Natural killer cell (primary cell): ENCODE measurements at regions not wholly inside any gene's neighbourhood (a gene's known extent, or its start where the extent isn't known, plus 50 kb on each side); places are given as distances from the start of the nearest gene placed in this dataset.
A peak's percentile ranks its signal among the peaks of the same experiment; 100 is the strongest.

Experiments
- ATAC-seq, 3 donors: fragments of 150-1000 bp in 2 of 3; fragments of 200-7000 bp in 1 of 3; cut with Tn5 transposase; 1 replicate in 1 of 3; 2 replicates in 2 of 3; pipeline ENCODE4 v1.10.0; 2021; ENCODE audit warnings: mild to moderate bottlenecking in 2 of 3, moderate library complexity in 2 of 3
- DNase-seq, 2 donors: peaks; one replicate each; pipeline versions ENCODE4 v3.0.0 to v3.0.0-alpha.2; 2013 to 2021; ENCODE audit warnings: mixed read lengths in 1 of 2
- H3K27ac ChIP-seq: one replicate; pipeline ENCODE4 v1.5.1; 2013; ENCODE audit warnings: mild to moderate bottlenecking, low read length
- H3K27me3 ChIP-seq: one replicate; pipeline ENCODE4 v1.6.1; 2013; ENCODE audit warnings: low read length; ENCODE audit not compliant: control insufficient read depth, insufficient read depth
- H3K36me3 ChIP-seq: one replicate; pipeline ENCODE4 v1.6.1; 2013; ENCODE audit warnings: low read length; ENCODE audit not compliant: control insufficient read depth, insufficient read depth
- H3K4me1 ChIP-seq: one replicate; pipeline ENCODE4 v1.6.1; 2013; ENCODE audit warnings: low read length; ENCODE audit not compliant: control insufficient read depth, insufficient read depth
- H3K4me3 ChIP-seq: one replicate; pipeline ENCODE4 v1.5.1; 2013; ENCODE audit warnings: low read length
- H3K9me3 ChIP-seq: one replicate; pipeline ENCODE4 v1.6.1; 2013; ENCODE audit warnings: low read length; ENCODE audit not compliant: control insufficient read depth, insufficient read depth
- H3K27ac Mint-ChIP-seq, 2 donors: one replicate each; pipeline ENCODE4 v1.8.0; 2022; ENCODE audit warnings: mild to moderate bottlenecking in 2 of 2, mixed read lengths in 2 of 2, moderate library complexity in 1 of 2
- H3K27me3 Mint-ChIP-seq, 2 donors: one replicate each; pipeline ENCODE4 v1.8.0; 2022; ENCODE audit warnings: low read depth in 2 of 2, mixed read lengths in 2 of 2
- H3K36me3 Mint-ChIP-seq: one replicate; pipeline ENCODE4 v1.8.0; 2022; ENCODE audit warnings: mixed read lengths
- H3K4me1 Mint-ChIP-seq, 2 donors: one replicate each; pipeline ENCODE4 v1.8.0; 2022; ENCODE audit warnings: mixed read lengths in 2 of 2
- H3K4me3 Mint-ChIP-seq: one replicate; pipeline ENCODE4 v1.8.0; 2022; ENCODE audit warnings: mild to moderate bottlenecking, moderate library complexity, mixed read lengths
- H3K9me3 Mint-ChIP-seq, 2 donors: one replicate each; pipeline ENCODE4 v1.8.0; 2022; ENCODE audit warnings: mixed read lengths in 2 of 2
- WGBS: methylation state at CpG from one replicate; pipeline ENCODE4 v1.1.7; 2013; ENCODE audit warnings: missing lambda C conversion rate; ENCODE audit not compliant: insufficient coverage; 5-methylcytosine and 5-hydroxymethylcytosine counted together
- intact Hi-C: fragments of 100-400 bp; cut with micrococcal nuclease; formaldehyde crosslinking; loops from one replicate; pipeline ENCODE4 v1.14.2; 2022
- TF ChIP-seq, protein P1 (sequence below): fragments of 200-600 bp; IDR thresholded peaks from one replicate; pipeline ENCODE4 v1.8.0; 2022; ENCODE audit warnings: antibody characterized with exemption

GRCh38 chr15:94875550-94875949, 644.2 kb downstream of the MCTP2 start:
- ATAC-seq (no peak), DNase-seq (no peak)
- H3K9me3 ChIP-seq = no peaks in the 10 kb centered on the region
- 85% methylated on average over 2 of the region's 2 CpGs for WGBS
- intact Hi-C loops = no loop called here
- no peak overlapping the region for H3K27ac ChIP-seq
- Mint-ChIP-seq H3K9me3 (peaks cover 0 to 5% of the 10 kb centered on the region in 2 donors), H3K36me3 (no peaks in the 10 kb centered on the region), H3K4me3 (no peak overlapping the region), H3K27ac (no peak overlapping the region), H3K27me3 (peaks cover 0 to 20% of the 10 kb centered on the region in 2 donors), H3K4me1 (no peaks in the 10 kb centered on the region)
- no peaks in the 10 kb centered on the region for H3K36me3 ChIP-seq
- no peak overlapping the region for H3K4me3 ChIP-seq
- TF ChIP-seq, protein P1, sequence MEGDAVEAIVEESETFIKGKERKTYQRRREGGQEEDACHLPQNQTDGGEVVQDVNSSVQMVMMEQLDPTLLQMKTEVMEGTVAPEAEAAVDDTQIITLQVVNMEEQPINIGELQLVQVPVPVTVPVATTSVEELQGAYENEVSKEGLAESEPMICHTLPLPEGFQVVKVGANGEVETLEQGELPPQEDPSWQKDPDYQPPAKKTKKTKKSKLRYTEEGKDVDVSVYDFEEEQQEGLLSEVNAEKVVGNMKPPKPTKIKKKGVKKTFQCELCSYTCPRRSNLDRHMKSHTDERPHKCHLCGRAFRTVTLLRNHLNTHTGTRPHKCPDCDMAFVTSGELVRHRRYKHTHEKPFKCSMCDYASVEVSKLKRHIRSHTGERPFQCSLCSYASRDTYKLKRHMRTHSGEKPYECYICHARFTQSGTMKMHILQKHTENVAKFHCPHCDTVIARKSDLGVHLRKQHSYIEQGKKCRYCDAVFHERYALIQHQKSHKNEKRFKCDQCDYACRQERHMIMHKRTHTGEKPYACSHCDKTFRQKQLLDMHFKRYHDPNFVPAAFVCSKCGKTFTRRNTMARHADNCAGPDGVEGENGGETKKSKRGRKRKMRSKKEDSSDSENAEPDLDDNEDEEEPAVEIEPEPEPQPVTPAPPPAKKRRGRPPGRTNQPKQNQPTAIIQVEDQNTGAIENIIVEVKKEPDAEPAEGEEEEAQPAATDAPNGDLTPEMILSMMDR = no peak
- H3K4me1 ChIP-seq = no peaks in the 10 kb centered on the region
- no peaks in the 10 kb centered on the region for H3K27me3 ChIP-seq

DNA sequence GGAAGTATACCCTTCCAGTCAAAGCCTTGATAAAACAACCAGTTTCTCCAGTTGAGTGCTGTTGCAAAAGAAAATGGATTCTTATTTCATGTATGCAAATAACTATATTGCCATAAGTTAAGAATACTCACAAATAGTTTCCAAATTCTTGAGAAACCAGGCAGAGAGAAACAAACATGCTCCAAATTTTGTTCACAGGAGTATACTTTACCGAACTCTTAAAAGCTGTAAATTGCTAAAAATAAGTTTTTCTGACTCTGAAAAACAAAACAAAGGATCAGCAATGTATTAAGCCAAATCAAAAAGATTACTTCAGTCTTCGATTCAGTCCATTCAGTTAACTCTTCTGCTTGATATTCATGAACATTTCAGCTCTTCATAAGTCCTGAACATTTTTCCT, 646.5 kb downstream of the MCTP2 start:
- Mint-ChIP-seq H3K27me3 (peaks cover 0 to 12% of the 10 kb centered on the region in 2 donors), H3K27ac (no peak overlapping the region), H3K4me3 (no peak overlapping the region), H3K4me1 (no peaks in the 10 kb centered on the region), H3K9me3 (peaks cover 0 to 2% of the 10 kb centered on the region in 2 donors), H3K36me3 (no peaks in the 10 kb centered on the region)
- ATAC-seq (no peak), DNase-seq (no peak)
- no peaks in the 10 kb centered on the region for H3K27me3 ChIP-seq
- TF ChIP-seq, protein P1 = no peak
- no peaks in the 10 kb centered on the region for H3K36me3 ChIP-seq
- no peak overlapping the region for H3K4me3 ChIP-seq
- no peak overlapping the region for H3K27ac ChIP-seq
- WGBS = 59% methylated on average over 2 of the region's 2 CpGs
- intact Hi-C loops = no loop called here
- no peaks in the 10 kb centered on the region for H3K4me1 ChIP-seq
- no peaks in the 10 kb centered on the region for H3K9me3 ChIP-seq

- 72% methylated on average over 10 of the region's 10 CpGs for WGBS
- peaks cover 0 to 7% of the 10 kb centered on the region in 2 donors for H3K27me3 Mint-ChIP-seq
- DNase-seq (no peak), ATAC-seq (peak; percentile 34 to 50 (median 43))
- no peak overlapping the region for H3K4me3 ChIP-seq
- no peaks in the 10 kb centered on the region for H3K4me1 Mint-ChIP-seq
- no peak overlapping the region for H3K27ac Mint-ChIP-seq
- H3K27ac ChIP-seq = no peak overlapping the region
- H3K36me3 Mint-ChIP-seq = no peaks in the 10 kb centered on the region
- intact Hi-C loops = no loop called here
- TF ChIP-seq, protein P1 = no peak
- H3K4me1 ChIP-seq = no peaks in the 10 kb centered on the region
- H3K27me3 ChIP-seq = no peaks in the 10 kb centered on the region
- no peaks in the 10 kb centered on the region for H3K9me3 ChIP-seq
- H3K36me3 ChIP-seq = no peaks in the 10 kb centered on the region
- no peak overlapping the region for H3K4me3 Mint-ChIP-seq
- peaks cover 0 to 6% of the 10 kb centered on the region in 2 donors for H3K9me3 Mint-ChIP-seq
Measured at GRCh38 chr15:94882071-94882712, 650.8 kb downstream of the MCTP2 start.

GRCh38 chr15:94887391-94887790, 656.0 kb downstream of the MCTP2 start:
- H3K4me1 Mint-ChIP-seq = no peaks in the 10 kb centered on the region

More at GRCh38 chr15:94887391-94887790, 656.0 kb downstream of the MCTP2 start:
- H3K36me3 Mint-ChIP-seq = no peaks in the 10 kb centered on the region
- intact Hi-C loops = no loop called here
- H3K4me3 Mint-ChIP-seq = no peak overlapping the region
- DNase-seq = no peak
- no peak overlapping the region for H3K27ac Mint-ChIP-seq
- Histone ChIP-seq H3K27me3 (no peaks in the 10 kb centered on the region), H3K4me1 (no peaks in the 10 kb centered on the region), H3K9me3 (no peaks in the 10 kb centered on the region), H3K4me3 (no peak overlapping the region), H3K27ac (no peak overlapping the region), H3K36me3 (no peaks in the 10 kb centered on the region)
- peaks cover 0 to 6% of the 10 kb centered on the region in 2 donors for H3K9me3 Mint-ChIP-seq
- ATAC-seq = no peak
- TF ChIP-seq, protein P1 = no peak
- H3K27me3 Mint-ChIP-seq = peaks cover 28 to 29% of the 10 kb centered on the region in 2 donors
